CD4-positive, alpha-beta T cell (primary cell): ENCODE measurements at regions not wholly inside any gene's neighbourhood (a gene's known extent, or its start where the extent isn't known, plus 50 kb on each side); places are given as distances from the start of the nearest gene placed in this dataset.

Experiments used
- ATAC-seq: fragments of 200-7000 bp; cut with Tn5 transposase; one replicate; pipeline ENCODE4 v1.10.0; 2022; ENCODE audit warnings: mild to moderate bottlenecking; ENCODE audit not compliant: poor library complexity
- CTCF ChIA-PET: fragments of 350-600 bp; sonication (Branson Sonifier 250); formaldehyde crosslinking; loops from one replicate; lab custom pipeline; 2021; ENCODE audit warnings: antibody characterized with exemption, inconsistent platforms; lab: Charles Lee
- POLR2A ChIA-PET: fragments of 350-600 bp; sonication (Branson Sonifier 250); formaldehyde crosslinking; loops from one replicate; lab custom pipeline; 2021; ENCODE audit warnings: antibody characterized with exemption, inconsistent platforms; lab: Charles Lee
- DNase-seq, 14 experiments: peaks; one replicate each; pipeline ENCODE4 v3.0.0-alpha.2; 2013 to 2020; ENCODE audit warnings: mixed read lengths in 2 of 14
- H3K27ac ChIP-seq, 2 donors: one replicate each; pipeline versions ENCODE4 v1.5.1 to v1.7.0; 2013; ENCODE audit warnings: low read length in 2 of 2, low read depth in 1 of 2, mild to moderate bottlenecking in 1 of 2
- H3K27me3 ChIP-seq, 2 experiments: 1 replicate in 1 of 2; 2 replicates in 1 of 2; pipeline versions ENCODE4 v1.6.1 to v1.7.0; 2013; ENCODE audit warnings: low read length in 2 of 2, control low read depth in 1 of 2, mild to moderate bottlenecking in 1 of 2, moderate library complexity in 1 of 2; ENCODE audit not compliant: insufficient read depth in 2 of 2, control insufficient read depth in 1 of 2
- H3K36me3 ChIP-seq: one replicate; pipeline ENCODE4 v1.6.1; 2013; ENCODE audit warnings: low read length, control low read depth; ENCODE audit not compliant: insufficient read depth
- H3K4me1 ChIP-seq: one replicate; pipeline ENCODE4 v1.6.1; 2013; ENCODE audit warnings: low read length, control low read depth; ENCODE audit not compliant: insufficient read depth
- H3K4me3 ChIP-seq: one replicate; pipeline ENCODE4 v1.5.1; 2013; ENCODE audit warnings: mild to moderate bottlenecking, low read length, moderate library complexity
- H3K9me3 ChIP-seq, 2 experiments: 1 replicate in 1 of 2; 2 replicates in 1 of 2; pipeline versions ENCODE4 v1.6.1 to v1.7.0; 2013; ENCODE audit warnings: low read length in 2 of 2, mild to moderate bottlenecking in 2 of 2, control low read depth in 1 of 2, moderate library complexity in 1 of 2; ENCODE audit not compliant: control insufficient read depth in 1 of 2, insufficient read depth in 1 of 2
- H3K27ac Mint-ChIP-seq: one replicate; pipeline ENCODE4 v1.8.0; 2020; ENCODE audit warnings: mixed read lengths
- H3K27me3 Mint-ChIP-seq: one replicate; pipeline ENCODE4 v1.8.0; 2021; ENCODE audit warnings: mixed read lengths
- H3K36me3 Mint-ChIP-seq: one replicate; pipeline ENCODE4 v1.8.0; 2021; ENCODE audit warnings: low read depth, mixed read lengths
- H3K4me1 Mint-ChIP-seq: one replicate; pipeline ENCODE4 v1.8.0; 2021; ENCODE audit warnings: low read depth, mixed read lengths
- H3K4me3 Mint-ChIP-seq: one replicate; pipeline ENCODE4 v1.8.0; 2020; ENCODE audit warnings: mild to moderate bottlenecking, mixed read lengths
- H3K9me3 Mint-ChIP-seq: one replicate; pipeline ENCODE4 v1.8.0; 2020; ENCODE audit warnings: mixed read lengths
- CTCF ChIP-seq: fragments of 200-600 bp; IDR thresholded peaks from one replicate; pipeline ENCODE4 v1.8.0; 2022; ENCODE audit warnings: antibody characterized with exemption, mild to moderate bottlenecking
- intact Hi-C, 2 experiments: fragments of 100-400 bp; cut with DNase I in 1 of 2; cut with micrococcal nuclease in 1 of 2; formaldehyde crosslinking; loops; one replicate each; pipeline versions ENCODE4 v1.15.1 to v1.9.0; 2023 to 2025; cut with DNase I, micrococcal nuclease

- peaks cover 4% of the 10 kb centered on the region for H3K9me3 Mint-ChIP-seq
- Histone ChIP-seq H3K4me1 (no peaks in the 10 kb centered on the region), H3K9me3 (no peaks in the 10 kb centered on the region), H3K27ac (no peak overlapping the region), H3K36me3 (no peaks in the 10 kb centered on the region), H3K4me3 (no peak overlapping the region), H3K27me3 (no peaks in the 10 kb centered on the region)
- no peaks in the 10 kb centered on the region for H3K4me1 Mint-ChIP-seq
- H3K27ac Mint-ChIP-seq, result no peak overlapping the region
- TF ChIP-seq CTCF, result no peak
- DNase-seq (no peak), ATAC-seq (no peak)
- POLR2A ChIA-PET, result no interaction called here
- CTCF ChIA-PET, result no interaction called here
- no peaks in the 10 kb centered on the region for H3K36me3 Mint-ChIP-seq
- H3K27me3 Mint-ChIP-seq, result no peaks in the 10 kb centered on the region
- intact Hi-C loops, result no loop called here
- no peak overlapping the region for H3K4me3 Mint-ChIP-seq
Observed at GRCh38 chr11:36874291-36874690, 276.3 kb upstream of the RAG2 start.

- Histone ChIP-seq H3K4me1 (no peaks in the 10 kb centered on the region), H3K9me3 (no peaks in the 10 kb centered on the region), H3K4me3 (no peak overlapping the region), H3K27ac (no peak overlapping the region), H3K27me3 (no peaks in the 10 kb centered on the region), H3K36me3 (no peaks in the 10 kb centered on the region)
- no peaks in the 10 kb centered on the region for H3K36me3 Mint-ChIP-seq
- H3K27ac Mint-ChIP-seq, result no peak overlapping the region
- no peak for TF ChIP-seq CTCF
- POLR2A ChIA-PET, result no interaction called here
- ATAC-seq (no peak), DNase-seq (no peak)
- no peaks in the 10 kb centered on the region for H3K27me3 Mint-ChIP-seq
- no peak overlapping the region for H3K4me3 Mint-ChIP-seq
- no peaks in the 10 kb centered on the region for H3K4me1 Mint-ChIP-seq
- CTCF ChIA-PET, result no interaction called here
- intact Hi-C loops, result no loop called here
- H3K9me3 Mint-ChIP-seq, result peaks cover 4% of the 10 kb centered on the region
Observed at GRCh38 chr11:36870361-36870760, 272.3 kb upstream of the RAG2 start.

- no peak for DNase-seq
- Histone ChIP-seq H3K27ac (no peak overlapping the region), H3K36me3 (no peaks in the 10 kb centered on the region), H3K4me3 (no peak overlapping the region), H3K27me3 (no peaks in the 10 kb centered on the region), H3K9me3 (no peaks in the 10 kb centered on the region), H3K4me1 (no peaks in the 10 kb centered on the region)
- peaks cover 4% of the 10 kb centered on the region for H3K9me3 Mint-ChIP-seq
- no peak for ATAC-seq
- H3K36me3 Mint-ChIP-seq, result no peaks in the 10 kb centered on the region
- intact Hi-C loops, result no loop called here
- no peak overlapping the region for H3K4me3 Mint-ChIP-seq
- POLR2A ChIA-PET, result no interaction called here
- CTCF ChIA-PET, result no interaction called here
- H3K4me1 Mint-ChIP-seq, result no peaks in the 10 kb centered on the region
- TF ChIP-seq CTCF, result no peak
- no peaks in the 10 kb centered on the region for H3K27me3 Mint-ChIP-seq
- no peak overlapping the region for H3K27ac Mint-ChIP-seq
Observed at GRCh38 chr11:36868380-36868779, 270.3 kb upstream of the RAG2 start.
